Lower lobe of right lung (tissue), 2 donors: ENCODE measurements at regions not wholly inside any gene's neighbourhood (a gene's known extent, or its start where the extent isn't known, plus 50 kb on each side); places are given as distances from the start of the nearest gene placed in this dataset.

ENCODE experiments used
- ATAC-seq, 2 donors: fragments of 200-7000 bp; cut with Tn5 transposase; one replicate each; pipeline ENCODE4 v1.9.1; 2020 to 2022; ENCODE audit warnings: mild to moderate bottlenecking in 2 of 2, moderate library complexity in 2 of 2
- DNase-seq: peaks from one replicate; pipeline ENCODE4 v3.0.0-alpha.2; 2020
- H3K27ac ChIP-seq: fragments of 200-600 bp; one replicate; pipeline ENCODE4 v1.8.0; 2022
- H3K27me3 ChIP-seq: fragments of 200-600 bp; one replicate; pipeline ENCODE4 v1.8.0; 2022; ENCODE audit warnings: low read depth
- H3K36me3 ChIP-seq: fragments of 200-600 bp; one replicate; pipeline ENCODE4 v1.8.0; 2022; ENCODE audit warnings: mild to moderate bottlenecking
- H3K4me1 ChIP-seq: fragments of 200-600 bp; one replicate; pipeline ENCODE4 v1.8.0; 2022
- H3K4me3 ChIP-seq: fragments of 200-600 bp; one replicate; pipeline ENCODE4 v1.8.0; 2022; ENCODE audit warnings: mild to moderate bottlenecking
- H3K9me3 ChIP-seq: fragments of 200-600 bp; one replicate; pipeline ENCODE4 v1.8.0; 2022
- CTCF ChIP-seq: fragments of 200-600 bp; IDR thresholded peaks from one replicate; pipeline ENCODE4 v1.8.0; 2022; ENCODE audit warnings: antibody characterized with exemption, mild to moderate bottlenecking
- intact Hi-C: fragments of 100-400 bp; cut with DNase I; formaldehyde crosslinking; loops from one replicate; pipeline ENCODE4 v1.11.0; 2022
- donor health status: DM: no; HTN: yes; CAD: no; lungs with severe emphysema.

- no peak overlapping the region for H3K4me3 ChIP-seq
- H3K9me3 ChIP-seq = no peaks in the 10 kb centered on the region
- no peak for DNase-seq
- H3K36me3 ChIP-seq = no peaks in the 10 kb centered on the region
- peaks cover 4% of the 10 kb centered on the region for H3K27me3 ChIP-seq
- TF ChIP-seq CTCF = no peak
- H3K27ac ChIP-seq = no peak overlapping the region
- no peaks in the 10 kb centered on the region for H3K4me1 ChIP-seq
- ATAC-seq = no peak
- intact Hi-C loops = no loop called here
Observed at GRCh38 chr1:30008998-30009657, 714.3 kb downstream of the MATN1 start.

- no peak for ATAC-seq
- no peak for DNase-seq
- Histone ChIP-seq H3K4me3 (no peak overlapping the region), H3K36me3 (no peaks in the 10 kb centered on the region), H3K27me3 (peaks cover 4% of the 10 kb centered on the region), H3K9me3 (no peaks in the 10 kb centered on the region), H3K4me1 (no peaks in the 10 kb centered on the region), H3K27ac (no peak overlapping the region)
- intact Hi-C loops = no loop called here
- TF ChIP-seq CTCF = no peak
Observed at GRCh38 chr1:30008372-30008997, 714.9 kb downstream of the MATN1 start.

- intact Hi-C loops = no loop called here
- ATAC-seq = no peak
- H3K27me3 ChIP-seq = no peaks in the 10 kb centered on the region
Observed at GRCh38 chr1:30005972-30006619, 717.3 kb downstream of the MATN1 start.

GRCh38 chr1:30001732-30002039, 721.7 kb downstream of the MATN1 start:
- intact Hi-C loops = no loop called here
- peak in 1 of 2 donors; percentile 23 for ATAC-seq
- no peak for TF ChIP-seq CTCF

More at GRCh38 chr1:30005972-30006619, 717.3 kb downstream of the MATN1 start:
- Histone ChIP-seq H3K4me3 (no peak overlapping the region), H3K27ac (no peak overlapping the region), H3K4me1 (no peaks in the 10 kb centered on the region), H3K9me3 (no peaks in the 10 kb centered on the region), H3K36me3 (no peaks in the 10 kb centered on the region)
- DNase-seq = no peak
- no peak for TF ChIP-seq CTCF

GRCh38 chr1:30001011-30001731, 722.2 kb downstream of the MATN1 start:
- TF ChIP-seq CTCF = no peak
- H3K4me3 ChIP-seq = no peak overlapping the region
- no peaks in the 10 kb centered on the region for H3K27me3 ChIP-seq
- H3K27ac ChIP-seq = no peak overlapping the region
- no peaks in the 10 kb centered on the region for H3K9me3 ChIP-seq
- no peaks in the 10 kb centered on the region for H3K4me1 ChIP-seq
- ATAC-seq (no peak), DNase-seq (no peak)
- intact Hi-C loops = no loop called here
- H3K36me3 ChIP-seq = no peaks in the 10 kb centered on the region

More at GRCh38 chr1:30001732-30002039, 721.7 kb downstream of the MATN1 start:
- Histone ChIP-seq H3K27me3 (no peaks in the 10 kb centered on the region), H3K4me1 (no peaks in the 10 kb centered on the region), H3K4me3 (no peak overlapping the region), H3K36me3 (no peaks in the 10 kb centered on the region), H3K9me3 (no peaks in the 10 kb centered on the region), H3K27ac (no peak overlapping the region)
- no peak for DNase-seq
